T-cell (primary cell): ENCODE measurements at regions not wholly inside any gene's neighbourhood (a gene's known extent, or its start where the extent isn't known, plus 50 kb on each side); places are given as distances from the start of the nearest gene placed in this dataset.

Experiments used
- ATAC-seq, 4 experiments: fragments of 200-7000 bp in 3 of 4; fragments of 150-1000 bp in 1 of 4; cut with Tn5 transposase; replicated peaks in 1 of 4; 1 replicate in 3 of 4; 2 replicates in 1 of 4; pipeline ENCODE4 v1.10.0; 2021; ENCODE audit warnings: moderate library complexity in 3 of 4, mild to moderate bottlenecking in 2 of 4, moderate number of reproducible peaks in 1 of 4
- CTCF ChIA-PET, 2 donors: fragments of 300-600 bp; sonication (Branson Sonifier 250); formaldehyde crosslinking; loops; one replicate each; lab custom pipeline; 2022; ENCODE audit warnings: antibody characterized with exemption in 2 of 2; lab: Charles Lee
- POLR2A ChIA-PET, 2 donors: fragments of 300-600 bp; sonication (Branson Sonifier 250); formaldehyde crosslinking; loops; one replicate each; lab custom pipeline; 2022; ENCODE audit warnings: antibody characterized with exemption in 2 of 2; lab: Charles Lee
- DNase-seq, 35 experiments: peaks; one replicate each; pipeline versions ENCODE4 v3.0.0 to v3.0.0-alpha.2; 2013 to 2023
- H3K27ac ChIP-seq: one replicate; pipeline ENCODE4 v1.5.1; 2013; ENCODE audit warnings: low read length
- H3K27me3 ChIP-seq, 2 experiments: replicated peaks in 1 of 2; 1 replicate in 1 of 2; 2 replicates in 1 of 2; pipeline versions ENCODE4 v1.6.1 to v1.7.0; 2013; ENCODE audit warnings: low read length in 1 of 2, mixed read lengths in 1 of 2; ENCODE audit not compliant: control insufficient read depth in 2 of 2, insufficient read depth in 2 of 2; ENCODE audit errors: extremely low read depth in 1 of 2
- H3K36me3 ChIP-seq, 2 donors: 1 replicate in 1 of 2; 2 replicates in 1 of 2; pipeline versions ENCODE4 v1.6.1 to v1.7.0; 2013; ENCODE audit warnings: low read length in 1 of 2; ENCODE audit not compliant: control insufficient read depth in 2 of 2, insufficient read depth in 1 of 2; ENCODE audit errors: extremely low read depth in 1 of 2
- H3K4me1 ChIP-seq, 2 experiments: 1 replicate in 1 of 2; 2 replicates in 1 of 2; pipeline versions ENCODE4 v1.6.1 to v1.7.0; 2013; ENCODE audit warnings: low read length in 2 of 2, mixed read lengths in 1 of 2; ENCODE audit not compliant: insufficient read depth in 2 of 2, control insufficient read depth in 1 of 2; ENCODE audit errors: extremely low read depth in 1 of 2
- H3K4me3 ChIP-seq, 2 donors: 1 replicate in 1 of 2; 2 replicates in 1 of 2; pipeline versions ENCODE4 v1.5.1 to v1.7.0; 2013; ENCODE audit warnings: mild to moderate bottlenecking in 2 of 2, low read length in 1 of 2, moderate library complexity in 1 of 2; ENCODE audit not compliant: control insufficient read depth in 1 of 2; ENCODE audit errors: extremely low read depth in 1 of 2
- H3K9me3 ChIP-seq: 2 replicates; pipeline ENCODE4 v1.7.0; 2013
- H3K27ac Mint-ChIP-seq, 2 donors: one replicate each; pipeline ENCODE4 v1.8.0; 2020 to 2021; ENCODE audit warnings: mild to moderate bottlenecking in 2 of 2, mixed read lengths in 2 of 2
- H3K27me3 Mint-ChIP-seq, 2 donors: one replicate each; pipeline ENCODE4 v1.8.0; 2021 to 2022; ENCODE audit warnings: mixed read lengths in 2 of 2
- H3K36me3 Mint-ChIP-seq: one replicate; pipeline ENCODE4 v1.8.0; 2021; ENCODE audit warnings: mixed read lengths
- H3K4me1 Mint-ChIP-seq, 3 donors: one replicate each; pipeline ENCODE4 v1.8.0; 2020 to 2022; ENCODE audit warnings: mixed read lengths in 3 of 3, mild to moderate bottlenecking in 1 of 3
- H3K4me3 Mint-ChIP-seq, 3 donors: one replicate each; pipeline ENCODE4 v1.8.0; 2020 to 2022; ENCODE audit warnings: mild to moderate bottlenecking in 3 of 3, mixed read lengths in 3 of 3, moderate library complexity in 3 of 3
- H3K9me3 Mint-ChIP-seq, 3 donors: one replicate each; pipeline ENCODE4 v1.8.0; 2020 to 2022; ENCODE audit warnings: mixed read lengths in 3 of 3
- WGBS: methylation state at CpG from one replicate; pipeline ENCODE4 v1.1.5; 2013; ENCODE audit warnings: missing lambda C conversion rate; ENCODE audit not compliant: insufficient coverage; 5-methylcytosine and 5-hydroxymethylcytosine counted together

GRCh38 chr18:28584731-28585130 is 407.8 kb upstream of the CDH2 start:
- Mint-ChIP-seq H3K9me3 (peaks cover 4 to 17% (median 6%) of the 10 kb centered on the region in 3 donors), H3K4me3 (no peak overlapping the region)
- POLR2A ChIA-PET = no interaction called here

GRCh38 chr18:28582724-28583123 is 405.8 kb upstream of the CDH2 start:
- POLR2A ChIA-PET = interaction anchor here in 1 of 2 donors (0.6 kb wide), 1 partner anchor 576 kb away, joined by 4 read pairs; no protein-coding TSS in a partner anchor
- no peak for DNase-seq

More at GRCh38 chr18:28584731-28585130, 407.8 kb upstream of the CDH2 start:
- Histone ChIP-seq H3K9me3 (no peaks in the 10 kb centered on the region), H3K36me3 (no peaks in the 10 kb centered on the region), H3K27ac (no peak overlapping the region), H3K4me1 (no peaks in the 10 kb centered on the region), H3K4me3 (no peak overlapping the region), H3K27me3 (no peaks in the 10 kb centered on the region)
- CTCF ChIA-PET = no interaction called here
- no peak for DNase-seq
- WGBS = 93% methylated on average over 3 of the region's 5 CpGs
- H3K27me3 Mint-ChIP-seq = no peaks in the 10 kb centered on the region
- H3K4me1 Mint-ChIP-seq = no peaks in the 10 kb centered on the region
- no peaks in the 10 kb centered on the region for H3K36me3 Mint-ChIP-seq
- no peak overlapping the region for H3K27ac Mint-ChIP-seq
- ATAC-seq = no peak

GRCh38 chr18:28581521-28582071 is 404.7 kb upstream of the CDH2 start:
- Mint-ChIP-seq H3K36me3 (no peaks in the 10 kb centered on the region), H3K27me3 (no peaks in the 10 kb centered on the region), H3K9me3 (peaks cover 4 to 19% (median 6%) of the 10 kb centered on the region in 3 donors), H3K27ac (no peak overlapping the region), H3K4me3 (no peak overlapping the region), H3K4me1 (no peaks in the 10 kb centered on the region)
- no peaks in the 10 kb centered on the region for H3K4me1 ChIP-seq
- no peak overlapping the region for H3K27ac ChIP-seq
- 67% methylated on average over 1 of the region's 4 CpGs for WGBS
- no peak overlapping the region for H3K4me3 ChIP-seq
- no peaks in the 10 kb centered on the region for H3K36me3 ChIP-seq
- DNase-seq = no peak
- ChIA-PET CTCF (no interaction called here), POLR2A (interaction anchor here in 1 of 2 donors (0.6 kb wide), 1 partner anchor 20 kb away, joined by 3 read pairs; no protein-coding TSS in a partner anchor)
- H3K9me3 ChIP-seq = no peaks in the 10 kb centered on the region
- ATAC-seq = no peak
- no peaks in the 10 kb centered on the region for H3K27me3 ChIP-seq

More at GRCh38 chr18:28582724-28583123, 405.8 kb upstream of the CDH2 start:
- H3K27me3 Mint-ChIP-seq = no peaks in the 10 kb centered on the region
- WGBS = no CpG with 5 or more reads among the region's 2 CpGs
- Histone ChIP-seq H3K9me3 (no peaks in the 10 kb centered on the region), H3K4me1 (no peaks in the 10 kb centered on the region), H3K4me3 (no peak overlapping the region), H3K27me3 (no peaks in the 10 kb centered on the region), H3K27ac (no peak overlapping the region), H3K36me3 (no peaks in the 10 kb centered on the region)
- no peak for ATAC-seq
- no peak overlapping the region for H3K4me3 Mint-ChIP-seq
- no peaks in the 10 kb centered on the region for H3K36me3 Mint-ChIP-seq
- CTCF ChIA-PET = no interaction called here
- H3K9me3 Mint-ChIP-seq = peaks cover 4 to 23% (median 6%) of the 10 kb centered on the region in 3 donors
- H3K27ac Mint-ChIP-seq = no peak overlapping the region
- no peaks in the 10 kb centered on the region for H3K4me1 Mint-ChIP-seq

- Mint-ChIP-seq H3K27me3 (no peaks in the 10 kb centered on the region), H3K27ac (no peak overlapping the region), H3K9me3 (peaks cover 3 to 28% (median 8%) of the 10 kb centered on the region in 3 donors), H3K36me3 (no peaks in the 10 kb centered on the region), H3K4me1 (no peaks in the 10 kb centered on the region), H3K4me3 (no peak overlapping the region)
- H3K36me3 ChIP-seq = no peaks in the 10 kb centered on the region
- no peak overlapping the region for H3K27ac ChIP-seq
- no peaks in the 10 kb centered on the region for H3K9me3 ChIP-seq
- DNase-seq (no peak), ATAC-seq (no peak)
- no peak overlapping the region for H3K4me3 ChIP-seq
- POLR2A ChIA-PET = no interaction called here
- no peaks in the 10 kb centered on the region for H3K27me3 ChIP-seq
- no peaks in the 10 kb centered on the region for H3K4me1 ChIP-seq
- WGBS = no CpG with 5 or more reads among the region's 3 CpGs
- CTCF ChIA-PET = no interaction called here
Measured at GRCh38 chr18:28576941-28577340, 400.0 kb upstream of the CDH2 start.

- no peaks in the 10 kb centered on the region for H3K36me3 ChIP-seq
- CTCF ChIA-PET = no interaction called here
- no peak overlapping the region for H3K27ac ChIP-seq
Measured at GRCh38 chr18:28575123-28575522, 398.2 kb upstream of the CDH2 start.

GRCh38 chr18:28574175-28574574 is 397.2 kb upstream of the CDH2 start:
- Mint-ChIP-seq H3K9me3 (peaks cover 4 to 23% (median 9%) of the 10 kb centered on the region in 3 donors), H3K36me3 (no peaks in the 10 kb centered on the region), H3K4me1 (no peaks in the 10 kb centered on the region), H3K4me3 (no peak overlapping the region), H3K27me3 (no peaks in the 10 kb centered on the region), H3K27ac (no peak overlapping the region)
- no peak overlapping the region for H3K27ac ChIP-seq
- no peaks in the 10 kb centered on the region for H3K27me3 ChIP-seq
- ChIA-PET CTCF (no interaction called here), POLR2A (no interaction called here)
- no peaks in the 10 kb centered on the region for H3K4me1 ChIP-seq
- H3K4me3 ChIP-seq = no peak overlapping the region
- no peak for ATAC-seq
- DNase-seq = no peak
- no peaks in the 10 kb centered on the region for H3K9me3 ChIP-seq
- WGBS = no CpG with 5 or more reads among the region's 1 CpG
- no peaks in the 10 kb centered on the region for H3K36me3 ChIP-seq

More at GRCh38 chr18:28575123-28575522, 398.2 kb upstream of the CDH2 start:
- no peaks in the 10 kb centered on the region for H3K9me3 ChIP-seq
- no peaks in the 10 kb centered on the region for H3K4me1 ChIP-seq
- Mint-ChIP-seq H3K4me1 (no peaks in the 10 kb centered on the region), H3K9me3 (peaks cover 2 to 30% (median 9%) of the 10 kb centered on the region in 3 donors), H3K27ac (no peak overlapping the region), H3K27me3 (no peaks in the 10 kb centered on the region), H3K36me3 (no peaks in the 10 kb centered on the region), H3K4me3 (no peak overlapping the region)
- no peak overlapping the region for H3K4me3 ChIP-seq
- DNase-seq (no peak), ATAC-seq (no peak)
- no CpG with 5 or more reads among the region's 3 CpGs for whole genome bisulfite sequencing
- H3K27me3 ChIP-seq = no peaks in the 10 kb centered on the region
- POLR2A ChIA-PET = interaction anchor here in 1 of 2 donors (0.6 kb wide), 1 partner anchor 9 kb away, joined by 3 read pairs; no protein-coding TSS in a partner anchor
